HepG2 (cell line): ENCODE measurements at regions not wholly inside any gene's neighbourhood (a gene's known extent, or its start where the extent isn't known, plus 50 kb on each side); places are given as distances from the start of the nearest gene placed in this dataset.

Experiments used
- ARID4A ChIP-seq: sonication (generic); formaldehyde crosslinking; IDR thresholded peaks from 2 replicates; pipeline ENCODE4 v1.5.0; 2020; ENCODE audit warnings: mild to moderate bottlenecking, missing genetic modification reagents, borderline replicate concordance
- TEF ChIP-seq: sonication (generic); formaldehyde crosslinking; IDR thresholded peaks from 2 replicates; pipeline ENCODE4 v1.5.0; 2020; ENCODE audit warnings: missing genetic modification reagents
- U2AF1 ChIP-seq: fragments of 200-400 bp; formaldehyde crosslinking; optimal IDR thresholded peaks from 2 replicates; pipeline ENCODE3; 2017; ENCODE audit warnings: mild to moderate bottlenecking, low read depth, low read length
- ZNF256 ChIP-seq: sonication (generic); formaldehyde crosslinking; conservative IDR thresholded peaks from 2 replicates; pipeline ENCODE4 v1.4.0; 2020; ENCODE audit warnings: missing genetic modification reagents
- ZNF609 ChIP-seq: sonication (generic); formaldehyde crosslinking; IDR thresholded peaks from 2 replicates; pipeline ENCODE4 v1.4.0; 2020; ENCODE audit warnings: mild to moderate bottlenecking, missing genetic modification reagents, borderline replicate concordance
- ZNF737 ChIP-seq: sonication (generic); formaldehyde crosslinking; IDR thresholded peaks from 2 replicates; pipeline ENCODE4 v1.5.0; 2020; ENCODE audit warnings: missing genetic modification reagents, mild to moderate bottlenecking, borderline replicate concordance
- ZZZ3 ChIP-seq: sonication (generic); formaldehyde crosslinking; IDR thresholded peaks from 2 replicates; pipeline ENCODE4 v1.4.0; 2020; ENCODE audit warnings: missing genetic modification reagents, mild to moderate bottlenecking, borderline replicate concordance
- TF ChIP-seq, protein P1 (sequence below): IDR thresholded peaks from 2 replicates; pipeline ENCODE4 v1.6.1; 2018; ENCODE audit warnings: missing genetic modification reagents, mild to moderate bottlenecking, missing compliant biosample characterization

GRCh38 chr20:50311308-50312001 lies 120.8 kb downstream of the CEBPB start (continued):
- TF ChIP-seq ZNF609 (CRISPR knock-in tag) (no peak), ARID4A (CRISPR knock-in tag) (0 out of 2 replicates have a peak, but pooled peaks have one; percentile 14), U2AF1 (no peak), ZNF256 (CRISPR knock-in tag) (no peak), TEF (CRISPR knock-in tag) (no peak), ZZZ3 (CRISPR knock-in tag) (no peak), ZNF737 (no peak)
- TF ChIP-seq, protein P1, sequence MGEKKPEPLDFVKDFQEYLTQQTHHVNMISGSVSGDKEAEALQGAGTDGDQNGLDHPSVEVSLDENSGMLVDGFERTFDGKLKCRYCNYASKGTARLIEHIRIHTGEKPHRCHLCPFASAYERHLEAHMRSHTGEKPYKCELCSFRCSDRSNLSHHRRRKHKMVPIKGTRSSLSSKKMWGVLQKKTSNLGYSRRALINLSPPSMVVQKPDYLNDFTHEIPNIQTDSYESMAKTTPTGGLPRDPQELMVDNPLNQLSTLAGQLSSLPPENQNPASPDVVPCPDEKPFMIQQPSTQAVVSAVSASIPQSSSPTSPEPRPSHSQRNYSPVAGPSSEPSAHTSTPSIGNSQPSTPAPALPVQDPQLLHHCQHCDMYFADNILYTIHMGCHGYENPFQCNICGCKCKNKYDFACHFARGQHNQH (CRISPR knock-in tag): no peak
